A549 (cell line): ENCODE measurements at regions not wholly inside any gene's neighbourhood (a gene's known extent, or its start where the extent isn't known, plus 50 kb on each side); places are given as distances from the start of the nearest gene placed in this dataset.

Source experiments
- ATAC-seq, 2 experiments: fragments of 200-7000 bp in 1 of 2; fragments of >200 bp in 1 of 2; cut with Nextera tagmentation in 1 of 2; cut with Tn5 transposase in 1 of 2; 3 replicates each; pipeline versions ENCODE4 v1.8.0 to v1.9.1; 2018 to 2020; ENCODE audit warnings: mild to moderate bottlenecking in 1 of 2, moderate library complexity in 1 of 2
- CTCF ChIA-PET: fragments of 300-600 bp; sonication (Branson Sonifier 250); formaldehyde crosslinking; extraction: SDS; loops from one replicate; lab custom pipeline; 2021; ENCODE audit warnings: antibody characterized with exemption, inconsistent platforms; lab: Yijun Ruan, JAX
- POLR2A ChIA-PET: fragments of 350-600 bp; formaldehyde crosslinking; extraction: SDS; loops from one replicate; lab custom pipeline; 2021; ENCODE audit warnings: antibody characterized with exemption, inconsistent platforms; lab: Yijun Ruan, JAX
- DNase-seq, 2 experiments: peaks; one replicate each; pipeline versions ENCODE4 v3.0.0 to v3.0.0-alpha.2; 2011 to 2016; ENCODE audit warnings: low read depth in 1 of 2, low spot score in 1 of 2
- FAIRE-seq: peaks from 2 replicates; lab custom pipeline; 2011; peaks lifted over from hg19 to GRCh38; lab: Jason Lieb, UNC
- H3K27ac ChIP-seq, 2 experiments: fragments of >200 bp; sonication (Bioruptor Twin); formaldehyde crosslinking; 3 replicates each; pipeline ENCODE4 v1.5.1; 2016 to 2017
- H3K4me1 ChIP-seq: fragments of >200 bp; sonication (Bioruptor Twin); formaldehyde crosslinking; 3 replicates; pipeline ENCODE4 v1.6.1; 2016
- H3K4me2 ChIP-seq: fragments of >200 bp; sonication (Bioruptor Twin); formaldehyde crosslinking; 3 replicates; pipeline ENCODE4 v1.6.1; 2016
- H3K4me3 ChIP-seq: fragments of >200 bp; sonication (Bioruptor Twin); formaldehyde crosslinking; 3 replicates; pipeline ENCODE4 v1.5.1; 2016
- H3K9me3 ChIP-seq: fragments of >200 bp; sonication (Bioruptor Twin); formaldehyde crosslinking; 3 replicates; pipeline ENCODE4 v1.6.1; 2016
- FOSB ChIP-seq: fragments of 250-450 bp; sonication (Bioruptor Pico); IDR thresholded peaks from 2 replicates; pipeline ENCODE4 v1.5.0; 2020; ENCODE audit warnings: mild to moderate bottlenecking, moderate library complexity
- FOSL2 ChIP-seq, 2 experiments: fragments of 450-650 bp in 1 of 2; fragments of >200 bp in 1 of 2; sonication (Bioruptor Twin) in 1 of 2; formaldehyde crosslinking; IDR thresholded peaks; 2 replicates each; pipeline versions ENCODE4 v1.5.0 to v1.6.1; 2016 to 2020; ENCODE audit warnings: mild to moderate bottlenecking in 1 of 2, moderate library complexity in 1 of 2
- GATA3 ChIP-seq: IDR thresholded peaks from 2 replicates; pipeline ENCODE4 v1.6.1; 2012; ENCODE audit warnings: borderline replicate concordance
- HEYL ChIP-seq: fragments of 250-450 bp; sonication (Bioruptor Pico); IDR thresholded peaks from 2 replicates; pipeline ENCODE4 v1.8.0; 2021; ENCODE audit warnings: mild to moderate bottlenecking, moderate library complexity
- KDM1A ChIP-seq: fragments of 200-600 bp; sonication (generic); IDR thresholded peaks from 2 replicates; pipeline ENCODE4 v1.6.1; 2016; ENCODE audit warnings: low read depth, mild to moderate bottlenecking
- KDM5A ChIP-seq: fragments of 200-600 bp; sonication (generic); IDR thresholded peaks from 2 replicates; pipeline ENCODE4 v1.6.1; 2016; ENCODE audit warnings: antibody characterized with exemption, mild to moderate bottlenecking
- MAFK ChIP-seq: fragments of 450-650 bp; IDR thresholded peaks from 2 replicates; pipeline ENCODE4 v1.6.1; 2014; ENCODE audit not compliant: partially characterized antibody
- NFE2L2 ChIP-seq: fragments of 150-350 bp; conservative IDR thresholded peaks from 2 replicates; pipeline ENCODE4 v1.6.1; 2014; ENCODE audit warnings: low read length
- NPAS2 ChIP-seq: fragments of 250-450 bp; sonication (Bioruptor Pico); IDR thresholded peaks from 2 replicates; pipeline ENCODE4 v1.8.0; 2022; ENCODE audit warnings: mild to moderate bottlenecking, moderate library complexity, borderline replicate concordance
- POLR2AphosphoS2 ChIP-seq: conservative IDR thresholded peaks from 2 replicates; pipeline ENCODE4 v1.6.1; 2012; ENCODE audit warnings: low read length, improper control_type of control experiment, inconsistent platforms
- RAD21 ChIP-seq, 2 experiments: fragments of >200 bp in 1 of 2; sonication (Bioruptor Twin) in 1 of 2; formaldehyde crosslinking in 1 of 2; IDR thresholded peaks in 1 of 2; conservative IDR thresholded peaks in 1 of 2; 2 replicates in 1 of 2; 3 replicates in 1 of 2; pipeline ENCODE4 v1.6.1; 2012 to 2018; ENCODE audit warnings: inconsistent platforms in 1 of 2
- RCOR1 ChIP-seq: fragments of 150-350 bp; IDR thresholded peaks from 2 replicates; pipeline ENCODE4 v1.6.1; 2014; ENCODE audit warnings: antibody characterized with exemption, low read length, low read depth
- SREBF2 ChIP-seq: fragments of 450-650 bp; IDR thresholded peaks from 2 replicates; pipeline ENCODE4 v1.6.1; 2014; ENCODE audit warnings: mild to moderate bottlenecking, moderate library complexity
- ZC3H11A ChIP-seq: fragments of 450-650 bp; IDR thresholded peaks from 2 replicates; pipeline ENCODE4 v1.6.1; 2014; ENCODE audit warnings: antibody characterized with exemption, mild to moderate bottlenecking
- ZNF302 ChIP-seq: fragments of 250-450 bp; sonication (Bioruptor Pico); IDR thresholded peaks from 2 replicates; pipeline ENCODE4 v1.9.0; 2021; ENCODE audit warnings: inconsistent platforms, mild to moderate bottlenecking, moderate library complexity
- WGBS: methylation state at CpG from one replicate; pipeline ENCODE4 v1.1.6; 2017; ENCODE audit errors: missing lambda C conversion rate; 5-methylcytosine and 5-hydroxymethylcytosine counted together
- TF ChIP-seq, protein P1 (sequence below): IDR thresholded peaks from 2 replicates; pipeline ENCODE4 v1.6.1; 2012
- TF ChIP-seq, protein P2 (sequence below): fragments of 450-650 bp; IDR thresholded peaks from 2 replicates; pipeline ENCODE4 v1.6.1; 2014; ENCODE audit warnings: antibody characterized with exemption
- TF ChIP-seq, protein P3 (sequence below): IDR thresholded peaks from 2 replicates; pipeline ENCODE4 v1.6.1; 2012; ENCODE audit warnings: low read depth, borderline replicate concordance
- TF ChIP-seq, protein P4 (sequence below): fragments of 250-450 bp; sonication (Bioruptor Pico); IDR thresholded peaks from 2 replicates; pipeline ENCODE4 v1.5.0; 2020; ENCODE audit warnings: low read depth, mild to moderate bottlenecking, moderate library complexity
- TF ChIP-seq, protein P5 (sequence below): fragments of >200 bp; sonication (Bioruptor Twin); formaldehyde crosslinking; IDR thresholded peaks from 3 replicates; pipeline ENCODE4 v1.6.1; 2016

DNA sequence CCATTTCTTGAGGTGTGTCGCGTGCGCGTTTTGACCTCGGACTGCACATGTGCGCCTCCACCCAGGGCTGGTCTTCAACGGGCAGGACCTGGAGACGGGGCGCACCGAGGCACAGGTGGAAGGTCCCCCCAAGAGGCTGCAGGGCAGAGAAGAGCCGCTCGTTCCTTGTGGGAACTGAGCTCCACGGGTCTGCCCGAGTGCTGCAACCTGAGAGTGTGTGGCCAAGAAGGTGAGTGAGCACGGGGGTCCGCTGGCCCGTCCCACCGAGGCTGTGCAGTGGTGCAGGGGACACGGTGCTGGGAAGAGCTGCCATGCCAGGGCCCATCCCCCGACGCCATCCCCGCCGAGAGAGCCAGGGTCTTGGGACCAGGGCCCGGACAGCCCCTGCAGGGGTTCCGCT is 268.3 kb downstream of the GALR1 start (continued):
- TF ChIP-seq, protein P1, sequence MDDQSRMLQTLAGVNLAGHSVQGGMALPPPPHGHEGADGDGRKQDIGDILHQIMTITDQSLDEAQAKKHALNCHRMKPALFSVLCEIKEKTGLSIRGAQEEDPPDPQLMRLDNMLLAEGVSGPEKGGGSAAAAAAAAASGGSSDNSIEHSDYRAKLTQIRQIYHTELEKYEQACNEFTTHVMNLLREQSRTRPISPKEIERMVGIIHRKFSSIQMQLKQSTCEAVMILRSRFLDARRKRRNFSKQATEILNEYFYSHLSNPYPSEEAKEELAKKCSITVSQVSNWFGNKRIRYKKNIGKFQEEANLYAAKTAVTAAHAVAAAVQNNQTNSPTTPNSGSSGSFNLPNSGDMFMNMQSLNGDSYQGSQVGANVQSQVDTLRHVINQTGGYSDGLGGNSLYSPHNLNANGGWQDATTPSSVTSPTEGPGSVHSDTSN = no peak
- TF ChIP-seq, protein P2, sequence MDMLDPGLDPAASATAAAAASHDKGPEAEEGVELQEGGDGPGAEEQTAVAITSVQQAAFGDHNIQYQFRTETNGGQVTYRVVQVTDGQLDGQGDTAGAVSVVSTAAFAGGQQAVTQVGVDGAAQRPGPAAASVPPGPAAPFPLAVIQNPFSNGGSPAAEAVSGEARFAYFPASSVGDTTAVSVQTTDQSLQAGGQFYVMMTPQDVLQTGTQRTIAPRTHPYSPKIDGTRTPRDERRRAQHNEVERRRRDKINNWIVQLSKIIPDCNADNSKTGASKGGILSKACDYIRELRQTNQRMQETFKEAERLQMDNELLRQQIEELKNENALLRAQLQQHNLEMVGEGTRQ = no peak

DNA sequence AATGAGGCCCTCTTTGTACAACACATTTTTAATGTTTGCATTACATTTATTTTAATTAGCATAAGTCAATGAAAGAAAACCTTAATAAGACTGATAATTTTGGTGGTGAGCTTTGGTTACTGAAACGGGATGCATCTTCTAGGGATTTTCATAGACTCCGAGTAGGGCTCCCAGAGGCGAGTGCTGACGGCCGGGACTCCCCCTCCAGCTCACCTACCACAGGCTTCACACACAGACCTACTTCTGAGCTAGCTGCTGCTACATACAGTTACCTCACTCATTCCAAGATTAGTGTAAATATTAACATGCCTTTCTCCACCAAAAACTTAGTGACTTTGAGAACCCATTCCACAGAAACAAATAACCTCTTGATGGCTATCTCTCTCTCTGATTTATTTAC is 271.1 kb downstream of the GALR1 start:
- 4% methylated on average over 5 of the region's 5 CpGs for WGBS
- POLR2A ChIA-PET = no interaction called here

DNA sequence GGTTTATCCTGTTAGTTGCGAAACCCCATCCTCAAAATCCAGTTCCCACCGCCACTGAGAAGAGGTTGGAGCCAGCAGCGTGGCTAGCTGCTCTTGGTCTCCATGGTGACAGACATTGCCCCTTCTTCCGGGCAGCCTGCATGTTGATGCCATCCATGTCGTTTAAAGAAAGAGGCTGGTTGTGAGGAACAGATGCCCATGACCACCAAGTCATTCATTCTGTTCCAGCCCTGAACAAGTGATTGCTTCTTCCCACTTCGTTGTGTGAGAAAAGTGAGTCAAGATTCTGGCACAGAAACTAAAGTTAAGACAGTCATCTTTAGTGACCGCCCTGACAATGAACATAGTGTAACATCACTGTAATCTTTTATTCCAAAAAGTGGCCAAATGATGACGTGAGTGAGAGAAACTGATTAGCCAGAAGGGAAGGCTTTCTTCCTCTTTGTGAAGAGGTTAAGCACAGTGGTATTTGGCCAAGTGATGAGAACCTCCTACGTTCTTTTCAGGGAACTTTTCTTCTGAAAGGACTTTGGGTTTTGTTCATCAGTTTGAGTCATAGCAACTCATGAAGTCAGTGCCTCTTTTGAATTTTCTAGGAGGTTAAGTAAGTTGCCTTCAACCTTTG is 272.5 kb downstream of the GALR1 start:
- WGBS = 11% methylated on average over 8 of the region's 9 CpGs
- H3K4me2 ChIP-seq = no peak overlapping the region
- FAIRE-seq (no peak), ATAC-seq (no peak)
- no peak for TF ChIP-seq KDM5A
- no peak for TF ChIP-seq NFE2L2
- TF ChIP-seq, all 56 proteins: peak for 0
- ChIA-PET CTCF (no interaction called here), POLR2A (no interaction called here)
- Histone ChIP-seq H3K27ac (no peak overlapping the region), H3K4me3 (no peak overlapping the region), H3K9me3 (no peaks in the 10 kb centered on the region), H3K4me1 (no peaks in the 10 kb centered on the region)
- DNase-seq = no peak

More for the DNA sequence above, 271.1 kb downstream of the GALR1 start:
- CTCF ChIA-PET = interaction anchor here (0.6 kb wide), 1 partner anchor 237 kb away, joined by 3 read pairs; no protein-coding TSS in a partner anchor
- DNase-seq = no peak
- no peaks in the 10 kb centered on the region for H3K4me1 ChIP-seq
- TF ChIP-seq NPAS2 = no peak
- TF ChIP-seq FOSB = no peak
- TF ChIP-seq RAD21 (conservative IDR thresholded peaks at IDR 0.05 in 1 of 2, IDR thresholded peaks at IDR 0.05 in 1 of 2) = no peak
- no peak for TF ChIP-seq ZC3H11A
- TF ChIP-seq, protein P3, sequence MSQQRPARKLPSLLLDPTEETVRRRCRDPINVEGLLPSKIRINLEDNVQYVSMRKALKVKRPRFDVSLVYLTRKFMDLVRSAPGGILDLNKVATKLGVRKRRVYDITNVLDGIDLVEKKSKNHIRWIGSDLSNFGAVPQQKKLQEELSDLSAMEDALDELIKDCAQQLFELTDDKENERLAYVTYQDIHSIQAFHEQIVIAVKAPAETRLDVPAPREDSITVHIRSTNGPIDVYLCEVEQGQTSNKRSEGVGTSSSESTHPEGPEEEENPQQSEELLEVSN = no peak
- TF ChIP-seq MAFK = no peak
- TF ChIP-seq, protein P4, sequence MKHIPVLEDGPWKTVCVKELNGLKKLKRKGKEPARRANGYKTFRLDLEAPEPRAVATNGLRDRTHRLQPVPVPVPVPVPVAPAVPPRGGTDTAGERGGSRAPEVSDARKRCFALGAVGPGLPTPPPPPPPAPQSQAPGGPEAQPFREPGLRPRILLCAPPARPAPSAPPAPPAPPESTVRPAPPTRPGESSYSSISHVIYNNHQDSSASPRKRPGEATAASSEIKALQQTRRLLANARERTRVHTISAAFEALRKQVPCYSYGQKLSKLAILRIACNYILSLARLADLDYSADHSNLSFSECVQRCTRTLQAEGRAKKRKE (CRISPR knock-in tag) = no peak
- TF ChIP-seq, all 56 proteins: peak for 0
- H3K27ac ChIP-seq = no peak overlapping the region
- no peak for FAIRE-seq
- no peak for ATAC-seq
- no peaks in the 10 kb centered on the region for H3K9me3 ChIP-seq
- H3K4me3 ChIP-seq = no peak overlapping the region
- H3K4me2 ChIP-seq = no peak overlapping the region

DNA sequence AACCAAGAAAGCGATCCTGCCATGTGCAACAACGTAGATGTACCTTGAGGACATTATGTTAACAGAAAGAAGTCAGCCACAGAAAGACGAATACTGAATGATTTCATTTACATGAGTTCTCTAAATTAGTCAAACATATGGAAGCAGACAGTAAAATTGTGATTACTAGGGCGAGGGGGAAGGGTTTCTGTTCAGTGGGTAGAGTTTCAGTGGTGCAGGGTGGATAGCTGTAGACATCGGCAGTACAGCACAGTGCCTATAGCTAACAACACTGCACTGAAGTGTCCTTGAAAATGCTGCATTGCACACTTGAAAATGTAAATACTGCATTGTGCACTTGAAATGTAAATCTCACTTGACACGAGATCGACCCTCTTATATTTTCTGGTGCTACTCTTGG is 275.3 kb downstream of the GALR1 start:
- POLR2A ChIA-PET = no interaction called here

More for the DNA sequence above, 275.3 kb downstream of the GALR1 start:
- no peak for TF ChIP-seq SREBF2
- TF ChIP-seq NFE2L2 = no peak
- no peak for TF ChIP-seq HEYL
- TF ChIP-seq GATA3 = no peak
- TF ChIP-seq KDM1A = no peak
- TF ChIP-seq, protein P3 = no peak
- no peak for TF ChIP-seq RCOR1
- TF ChIP-seq NPAS2 = no peak
- no peak for TF ChIP-seq FOSL2 (IDR thresholded peaks at IDR 0.05)
- no peak for TF ChIP-seq FOSL2 (CRISPR knock-in tag; IDR thresholded peaks at IDR 0.05)
- no peak for TF ChIP-seq POLR2AphosphoS2
- TF ChIP-seq ZNF302 (CRISPR knock-in tag) = no peak
- TF ChIP-seq, protein P5, sequence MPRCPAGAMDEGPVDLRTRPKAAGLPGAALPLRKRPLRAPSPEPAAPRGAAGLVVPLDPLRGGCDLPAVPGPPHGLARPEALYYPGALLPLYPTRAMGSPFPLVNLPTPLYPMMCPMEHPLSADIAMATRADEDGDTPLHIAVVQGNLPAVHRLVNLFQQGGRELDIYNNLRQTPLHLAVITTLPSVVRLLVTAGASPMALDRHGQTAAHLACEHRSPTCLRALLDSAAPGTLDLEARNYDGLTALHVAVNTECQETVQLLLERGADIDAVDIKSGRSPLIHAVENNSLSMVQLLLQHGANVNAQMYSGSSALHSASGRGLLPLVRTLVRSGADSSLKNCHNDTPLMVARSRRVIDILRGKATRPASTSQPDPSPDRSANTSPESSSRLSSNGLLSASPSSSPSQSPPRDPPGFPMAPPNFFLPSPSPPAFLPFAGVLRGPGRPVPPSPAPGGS = no peak
- Histone ChIP-seq H3K9me3 (no peaks in the 10 kb centered on the region), H3K4me2 (no peak overlapping the region), H3K4me3 (no peak overlapping the region), H3K27ac (no peak overlapping the region), H3K4me1 (no peaks in the 10 kb centered on the region)
- FAIRE-seq = no peak
- CTCF ChIA-PET = no interaction called here
- DNase-seq = no peak
- 1% methylated on average over 7 of the region's 7 CpGs for WGBS
- no peak for ATAC-seq
